Hepatocyte (in vitro differentiated cells): ENCODE measurements at regions not wholly inside any gene's neighbourhood (a gene's known extent, or its start where the extent isn't known, plus 50 kb on each side); places are given as distances from the start of the nearest gene placed in this dataset.

Source experiments
- CTCF ChIP-seq: fragments of 200-600 bp; sonication (generic); IDR thresholded peaks from 2 replicates; pipeline ENCODE4 v1.5.1; 2016; ENCODE audit warnings: antibody characterized with exemption, mild to moderate bottlenecking; ENCODE audit not compliant: poor library complexity
- EZH2 ChIP-seq: fragments of 200-600 bp; sonication (generic); IDR thresholded peaks from 2 replicates; pipeline ENCODE4 v1.6.1; 2016; ENCODE audit warnings: antibody characterized with exemption, mild to moderate bottlenecking, borderline replicate concordance
- EZH2phosphoT487 ChIP-seq: fragments of 200-600 bp; sonication (generic); IDR thresholded peaks from one replicate; pipeline ENCODE4 v1.6.1; 2018; ENCODE audit warnings: antibody characterized with exemption, mild to moderate bottlenecking, low read depth, moderate library complexity; ENCODE audit not compliant: unreplicated experiment, severe bottlenecking

- no peak for TF ChIP-seq EZH2
- TF ChIP-seq CTCF, result no peak
- TF ChIP-seq EZH2phosphoT487, result no peak
Measured at GRCh38 chr3:74343391-74343790, 271.1 kb downstream of the CNTN3 start.
